Panc1 (cell line): ENCODE measurements at regions not wholly inside any gene's neighbourhood (a gene's known extent, or its start where the extent isn't known, plus 50 kb on each side); places are given as distances from the start of the nearest gene placed in this dataset.

Experiments used
- ATAC-seq: fragments of 200-7000 bp; cut with Tn5 transposase; 2 replicates; pipeline ENCODE4 v1.9.1; 2020; ENCODE audit warnings: mild to moderate bottlenecking, moderate library complexity
- BruUV-seq: library from RNA; stranded (reverse); fragments of 400-500 nt; replicated peaks from 2 replicates; lab custom pipeline; 2021; lab: Mats Ljungman, UMichigan
- CTCF ChIA-PET: fragments of 300-600 bp; sonication (Branson Sonifier 250); formaldehyde crosslinking; loops from one replicate; lab custom pipeline; 2022; ENCODE audit warnings: antibody characterized with exemption; lab: Charles Lee
- POLR2A ChIA-PET: fragments of 300-600 bp; sonication (Branson Sonifier 250); formaldehyde crosslinking; loops from one replicate; lab custom pipeline; 2022; ENCODE audit warnings: antibody characterized with exemption; lab: Charles Lee
- DNase-seq: peaks from one replicate; pipeline ENCODE4 v3.0.0-alpha.2; 2010; ENCODE audit warnings: low read depth, low spot score
- H3K27ac ChIP-seq: 2 replicates; pipeline ENCODE4 v1.5.1; 2011; ENCODE audit warnings: mild to moderate bottlenecking, low read length, inconsistent platforms
- H3K27me3 ChIP-seq: fragments of 200-500 bp; sonication (Bioruptor generic); 2 replicates; pipeline ENCODE4 v1.6.0; 2014; ENCODE audit warnings: low read length, inconsistent platforms; ENCODE audit not compliant: control insufficient read depth, insufficient read depth
- H3K36me3 ChIP-seq: fragments of 200-500 bp; sonication (Bioruptor generic); 2 replicates; pipeline ENCODE4 v1.5.1; 2014; ENCODE audit warnings: inconsistent platforms, mild to moderate bottlenecking, low read length, moderate library complexity; ENCODE audit not compliant: control insufficient read depth, insufficient read depth
- H3K4me1 ChIP-seq: 2 replicates; pipeline ENCODE4 v1.5.1; 2011; ENCODE audit warnings: inconsistent platforms, mild to moderate bottlenecking, low read length, moderate library complexity; ENCODE audit not compliant: control insufficient read depth, insufficient read depth
- H3K4me3 ChIP-seq, 2 experiments: 2 replicates each; pipeline ENCODE4 v1.5.1; 2011 to 2012; ENCODE audit warnings: low read depth in 2 of 2, low read length in 2 of 2, mild to moderate bottlenecking in 2 of 2, inconsistent platforms in 1 of 2, moderate library complexity in 1 of 2
- H3K9me3 ChIP-seq: fragments of 200-500 bp; sonication (Bioruptor generic); 2 replicates; pipeline ENCODE4 v1.5.1; 2014; ENCODE audit warnings: low read depth, mild to moderate bottlenecking, inconsistent platforms, low read length, moderate library complexity; ENCODE audit not compliant: control insufficient read depth, insufficient read depth
- POLR2AphosphoS5 ChIP-seq: IDR thresholded peaks from 2 replicates; pipeline ENCODE4 v1.6.1; 2012; ENCODE audit warnings: mild to moderate bottlenecking, low read depth, low read length, moderate library complexity
- REST ChIP-seq, 2 experiments: IDR thresholded peaks; 2 replicates each; pipeline ENCODE4 v1.6.1; 2011 to 2012; ENCODE audit warnings: low read depth in 2 of 2, control low read depth in 1 of 2, low read length in 1 of 2, mild to moderate bottlenecking in 1 of 2, moderate library complexity in 1 of 2; ENCODE audit not compliant: insufficient read depth in 1 of 2
- SIN3A ChIP-seq: IDR thresholded peaks from 2 replicates; pipeline ENCODE4 v1.6.1; 2012; ENCODE audit warnings: low read depth, mild to moderate bottlenecking, low read length, moderate library complexity, borderline replicate concordance; ENCODE audit not compliant: insufficient read depth
- TCF7L2 ChIP-seq: IDR thresholded peaks from 2 replicates; pipeline ENCODE4 v1.6.1; 2011; ENCODE audit warnings: mild to moderate bottlenecking, low read depth, low read length, inconsistent platforms
- in situ Hi-C: cut with HindIII; loops from 2 replicates; pipeline ENCODE4 v1.10.0; 2016; ENCODE audit warnings: low sequenced_read_pairs, low pct_unique_long_range_greater_than_20kb
- intact Hi-C: fragments of 100-400 bp; cut with micrococcal nuclease; formaldehyde crosslinking; loops from one replicate; pipeline ENCODE4 v1.10.0; 2022; ENCODE audit not compliant: unreplicated experiment
- TF ChIP-seq, protein P1 (sequence below): fragments of 450-650 bp; IDR thresholded peaks from 2 replicates; pipeline ENCODE4 v1.5.1; 2017; ENCODE audit warnings: mild to moderate bottlenecking

- ChIA-PET CTCF (no interaction called here), POLR2A (no interaction called here)
- ATAC-seq (no peak), DNase-seq (no peak)
- BruUV-seq = no TSS peak
- H3K4me1 ChIP-seq = no peaks in the 10 kb centered on the region
- in situ Hi-C loops = no loop called here
- TF ChIP-seq SIN3A (no peak), REST (IDR thresholded peaks at IDR 0.05; ENCODE audit: insufficient read depth in 1 of 2, low read depth in 2 of 2, low read length in 1 of 2) (no peak), POLR2AphosphoS5 (no peak), TCF7L2 (no peak)
- TF ChIP-seq, protein P1, sequence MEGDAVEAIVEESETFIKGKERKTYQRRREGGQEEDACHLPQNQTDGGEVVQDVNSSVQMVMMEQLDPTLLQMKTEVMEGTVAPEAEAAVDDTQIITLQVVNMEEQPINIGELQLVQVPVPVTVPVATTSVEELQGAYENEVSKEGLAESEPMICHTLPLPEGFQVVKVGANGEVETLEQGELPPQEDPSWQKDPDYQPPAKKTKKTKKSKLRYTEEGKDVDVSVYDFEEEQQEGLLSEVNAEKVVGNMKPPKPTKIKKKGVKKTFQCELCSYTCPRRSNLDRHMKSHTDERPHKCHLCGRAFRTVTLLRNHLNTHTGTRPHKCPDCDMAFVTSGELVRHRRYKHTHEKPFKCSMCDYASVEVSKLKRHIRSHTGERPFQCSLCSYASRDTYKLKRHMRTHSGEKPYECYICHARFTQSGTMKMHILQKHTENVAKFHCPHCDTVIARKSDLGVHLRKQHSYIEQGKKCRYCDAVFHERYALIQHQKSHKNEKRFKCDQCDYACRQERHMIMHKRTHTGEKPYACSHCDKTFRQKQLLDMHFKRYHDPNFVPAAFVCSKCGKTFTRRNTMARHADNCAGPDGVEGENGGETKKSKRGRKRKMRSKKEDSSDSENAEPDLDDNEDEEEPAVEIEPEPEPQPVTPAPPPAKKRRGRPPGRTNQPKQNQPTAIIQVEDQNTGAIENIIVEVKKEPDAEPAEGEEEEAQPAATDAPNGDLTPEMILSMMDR = no peak
- intact Hi-C loops = no loop called here
- H3K27ac ChIP-seq = no peak overlapping the region
- H3K4me3 ChIP-seq = no peak overlapping the region
- H3K27me3 ChIP-seq = no peaks in the 10 kb centered on the region
- H3K9me3 ChIP-seq = no peaks in the 10 kb centered on the region
- H3K36me3 ChIP-seq = no peaks in the 10 kb centered on the region
Measured at GRCh38 chr1:72369069-72369757, 86.9 kb upstream of the NEGR1 start.

GRCh38 chr1:72366466-72366865 lies 84.1 kb upstream of the NEGR1 start:
- ATAC-seq = no peak
- Histone ChIP-seq H3K27me3 (no peaks in the 10 kb centered on the region), H3K36me3 (no peaks in the 10 kb centered on the region), H3K4me1 (no peaks in the 10 kb centered on the region), H3K4me3 (no peak overlapping the region), H3K27ac (no peak overlapping the region), H3K9me3 (no peaks in the 10 kb centered on the region)
- POLR2A ChIA-PET = no interaction called here
- in situ Hi-C loops = no loop called here
- intact Hi-C loops = no loop called here
- BruUV-seq = no TSS peak
- DNase-seq = no peak
- TF ChIP-seq REST (IDR thresholded peaks at IDR 0.05; ENCODE audit: insufficient read depth in 1 of 2, low read depth in 2 of 2, low read length in 1 of 2) (no peak), POLR2AphosphoS5 (no peak), TCF7L2 (no peak), SIN3A (no peak)
- TF ChIP-seq, protein P1 = no peak
- CTCF ChIA-PET = no interaction called here
